DND-41 (cell line): ENCODE measurements at regions not wholly inside any gene's neighbourhood (a gene's known extent, or its start where the extent isn't known, plus 50 kb on each side); places are given as distances from the start of the nearest gene placed in this dataset.

Experiments used
- ATAC-seq: fragments of 200-7000 bp; cut with Tn5 transposase; 3 replicates; pipeline ENCODE4 v1.9.1; 2021; ENCODE audit warnings: low read depth; ENCODE audit not compliant: insufficient read depth
- DNase-seq: peaks from one replicate; pipeline ENCODE4 v3.0.0-alpha.2; 2020
- H2AFZ ChIP-seq: 2 replicates; pipeline ENCODE4 v1.6.0; 2012; ENCODE audit warnings: low read depth, low read length
- H3K27ac ChIP-seq: 2 replicates; pipeline ENCODE4 v1.5.1; 2012; ENCODE audit warnings: low read length, inconsistent platforms
- H3K27me3 ChIP-seq: fragments of 200-600 bp; sonication (generic); 2 replicates; pipeline ENCODE4 v1.6.0; 2012; ENCODE audit warnings: low read length, mild to moderate bottlenecking, inconsistent platforms; ENCODE audit not compliant: insufficient read depth, poor library complexity
- H3K36me3 ChIP-seq: 2 replicates; pipeline ENCODE4 v1.5.1; 2012; ENCODE audit warnings: low read length, inconsistent platforms; ENCODE audit not compliant: insufficient read depth
- H3K4me1 ChIP-seq: 2 replicates; pipeline ENCODE4 v1.5.1; 2012; ENCODE audit warnings: mild to moderate bottlenecking, low read length; ENCODE audit not compliant: insufficient read depth
- H3K4me2 ChIP-seq: 2 replicates; pipeline ENCODE4 v1.6.0; 2012; ENCODE audit warnings: mild to moderate bottlenecking, moderate library complexity, low read length, inconsistent platforms; ENCODE audit not compliant: insufficient read depth
- H3K4me3 ChIP-seq, 2 experiments: fragments of 200-600 bp in 1 of 2; shearing (Covaris generic) in 1 of 2; 2 replicates each; pipeline ENCODE4 v1.5.1; 2012 to 2016; ENCODE audit warnings: inconsistent platforms in 2 of 2, low read length in 2 of 2, mild to moderate bottlenecking in 2 of 2, low read depth in 1 of 2, moderate library complexity in 1 of 2
- H3K79me2 ChIP-seq: 2 replicates; pipeline ENCODE4 v1.6.0; 2012; ENCODE audit warnings: low read length, inconsistent platforms; ENCODE audit not compliant: insufficient read depth
- H3K9ac ChIP-seq: 2 replicates; pipeline ENCODE4 v1.6.0; 2012; ENCODE audit warnings: low read depth, mild to moderate bottlenecking, inconsistent platforms, low read length, moderate library complexity
- H3K9me3 ChIP-seq: 2 replicates; pipeline ENCODE4 v1.5.1; 2012; ENCODE audit warnings: low read length, moderate library complexity, mild to moderate bottlenecking, inconsistent platforms; ENCODE audit not compliant: insufficient read depth, severe bottlenecking
- H4K20me1 ChIP-seq: 2 replicates; pipeline ENCODE4 v1.6.0; 2012; ENCODE audit warnings: low read length; ENCODE audit not compliant: insufficient read depth
- EZH2 ChIP-seq: IDR thresholded peaks from 3 replicates; pipeline ENCODE4 v1.6.1; 2012; ENCODE audit warnings: borderline replicate concordance, low read depth, mild to moderate bottlenecking, moderate library complexity, low read length, inconsistent platforms; ENCODE audit not compliant: severe bottlenecking
- TF ChIP-seq, protein P1 (sequence below): IDR thresholded peaks from 2 replicates; pipeline ENCODE4 v1.5.1; 2012; ENCODE audit warnings: borderline replicate concordance, low read length, moderate library complexity, mild to moderate bottlenecking; ENCODE audit not compliant: poor library complexity, severe bottlenecking; ENCODE audit errors: extremely low read depth

GRCh38 chr13:33433316-33433715 lies 147.8 kb upstream of the STARD13 start:
- Histone ChIP-seq H3K4me2 (no peak overlapping the region), H3K36me3 (no peaks in the 10 kb centered on the region), H3K79me2 (no peaks in the 10 kb centered on the region), H4K20me1 (no peaks in the 10 kb centered on the region), H3K27ac (no peak overlapping the region), H3K9me3 (no peaks in the 10 kb centered on the region), H3K4me1 (no peaks in the 10 kb centered on the region), H2AFZ (no peak overlapping the region), H3K27me3 (no peaks in the 10 kb centered on the region), H3K9ac (no peak overlapping the region), H3K4me3 (no peak overlapping the region)
- TF ChIP-seq EZH2 = no peak
- TF ChIP-seq, protein P1, sequence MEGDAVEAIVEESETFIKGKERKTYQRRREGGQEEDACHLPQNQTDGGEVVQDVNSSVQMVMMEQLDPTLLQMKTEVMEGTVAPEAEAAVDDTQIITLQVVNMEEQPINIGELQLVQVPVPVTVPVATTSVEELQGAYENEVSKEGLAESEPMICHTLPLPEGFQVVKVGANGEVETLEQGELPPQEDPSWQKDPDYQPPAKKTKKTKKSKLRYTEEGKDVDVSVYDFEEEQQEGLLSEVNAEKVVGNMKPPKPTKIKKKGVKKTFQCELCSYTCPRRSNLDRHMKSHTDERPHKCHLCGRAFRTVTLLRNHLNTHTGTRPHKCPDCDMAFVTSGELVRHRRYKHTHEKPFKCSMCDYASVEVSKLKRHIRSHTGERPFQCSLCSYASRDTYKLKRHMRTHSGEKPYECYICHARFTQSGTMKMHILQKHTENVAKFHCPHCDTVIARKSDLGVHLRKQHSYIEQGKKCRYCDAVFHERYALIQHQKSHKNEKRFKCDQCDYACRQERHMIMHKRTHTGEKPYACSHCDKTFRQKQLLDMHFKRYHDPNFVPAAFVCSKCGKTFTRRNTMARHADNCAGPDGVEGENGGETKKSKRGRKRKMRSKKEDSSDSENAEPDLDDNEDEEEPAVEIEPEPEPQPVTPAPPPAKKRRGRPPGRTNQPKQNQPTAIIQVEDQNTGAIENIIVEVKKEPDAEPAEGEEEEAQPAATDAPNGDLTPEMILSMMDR = no peak
- ATAC-seq = no peak
- DNase-seq = no peak

DNA sequence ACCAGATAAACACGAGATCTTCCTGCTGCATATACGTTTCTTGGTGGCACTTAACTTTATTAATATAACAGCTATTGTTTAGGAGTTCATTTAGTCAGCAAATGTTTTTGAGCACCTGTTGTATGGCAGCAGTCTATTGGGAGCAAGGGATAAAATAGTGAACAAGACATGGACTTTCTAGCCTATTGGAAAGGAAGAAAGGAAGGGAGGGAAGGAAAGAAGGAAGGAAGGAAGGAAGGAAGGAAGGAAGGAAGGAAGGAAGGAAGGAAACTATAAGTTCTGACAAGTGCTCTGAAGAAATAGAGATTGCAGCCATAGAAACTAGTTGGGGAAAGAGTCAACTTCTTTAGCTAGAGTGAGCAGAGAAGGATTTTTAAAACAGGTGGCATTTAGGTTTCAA lies 149.1 kb upstream of the STARD13 start:
- Histone ChIP-seq H4K20me1 (no peaks in the 10 kb centered on the region), H3K27ac (no peak overlapping the region), H3K27me3 (no peaks in the 10 kb centered on the region), H3K4me1 (no peaks in the 10 kb centered on the region), H3K79me2 (no peaks in the 10 kb centered on the region), H3K4me3 (no peak overlapping the region), H3K36me3 (no peaks in the 10 kb centered on the region), H3K9me3 (no peaks in the 10 kb centered on the region), H2AFZ (no peak overlapping the region), H3K4me2 (no peak overlapping the region), H3K9ac (no peak overlapping the region)
- no peak for TF ChIP-seq EZH2
- TF ChIP-seq, protein P1 = no peak
- ATAC-seq (no peak), DNase-seq (no peak)

DNA sequence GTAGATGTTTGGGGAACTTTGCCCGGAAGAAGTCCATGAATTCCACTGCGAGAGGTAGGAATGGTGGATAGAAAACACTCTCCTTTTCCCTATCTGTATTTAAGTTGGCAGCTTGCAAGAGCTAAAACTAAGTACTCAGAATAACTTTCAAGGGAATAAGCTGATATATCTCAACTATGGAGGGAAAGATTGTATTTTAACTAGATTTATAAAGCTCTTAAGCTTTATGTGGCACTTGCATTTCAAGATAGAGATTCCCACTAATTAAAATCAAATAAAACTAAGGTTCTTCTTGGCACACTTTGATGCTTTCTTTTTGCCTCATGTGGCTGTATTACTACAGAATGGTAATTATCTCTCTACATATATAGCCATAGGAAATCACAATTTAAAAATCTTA lies 149.7 kb upstream of the STARD13 start:
- H3K4me1 ChIP-seq = no peaks in the 10 kb centered on the region
- ATAC-seq = no peak
- H3K4me3 ChIP-seq = no peak overlapping the region
- no peaks in the 10 kb centered on the region for H4K20me1 ChIP-seq
- TF ChIP-seq EZH2 = no peak
- TF ChIP-seq, protein P1 = no peak
- no peak overlapping the region for H3K9ac ChIP-seq
- H3K36me3 ChIP-seq = no peaks in the 10 kb centered on the region
- H3K27ac ChIP-seq = no peak overlapping the region
- H3K27me3 ChIP-seq = no peaks in the 10 kb centered on the region
- H3K79me2 ChIP-seq = no peaks in the 10 kb centered on the region
- no peak overlapping the region for H3K4me2 ChIP-seq
- no peak overlapping the region for H2AFZ ChIP-seq
- no peaks in the 10 kb centered on the region for H3K9me3 ChIP-seq
- no peak for DNase-seq

- H3K27ac ChIP-seq = no peak overlapping the region
Measured at GRCh38 chr13:33438918-33439317, 153.4 kb upstream of the STARD13 start.

More at GRCh38 chr13:33438918-33439317, 153.4 kb upstream of the STARD13 start:
- no peaks in the 10 kb centered on the region for H3K36me3 ChIP-seq
- DNase-seq (no peak), ATAC-seq (no peak)
- TF ChIP-seq, protein P1 = no peak
- no peak for TF ChIP-seq EZH2
- no peaks in the 10 kb centered on the region for H3K27me3 ChIP-seq
- no peaks in the 10 kb centered on the region for H4K20me1 ChIP-seq
- no peaks in the 10 kb centered on the region for H3K79me2 ChIP-seq
- no peak overlapping the region for H3K4me3 ChIP-seq
- H3K4me2 ChIP-seq = no peak overlapping the region
- H2AFZ ChIP-seq = no peak overlapping the region
- H3K4me1 ChIP-seq = no peaks in the 10 kb centered on the region
- H3K9ac ChIP-seq = no peak overlapping the region
- H3K9me3 ChIP-seq = no peaks in the 10 kb centered on the region
